ENCODE measurements at regions not wholly inside any gene's neighbourhood (a gene's known extent, or its start where the extent isn't known, plus 50 kb on each side); places are given as distances from the start of the nearest gene placed in this dataset.

DNA sequence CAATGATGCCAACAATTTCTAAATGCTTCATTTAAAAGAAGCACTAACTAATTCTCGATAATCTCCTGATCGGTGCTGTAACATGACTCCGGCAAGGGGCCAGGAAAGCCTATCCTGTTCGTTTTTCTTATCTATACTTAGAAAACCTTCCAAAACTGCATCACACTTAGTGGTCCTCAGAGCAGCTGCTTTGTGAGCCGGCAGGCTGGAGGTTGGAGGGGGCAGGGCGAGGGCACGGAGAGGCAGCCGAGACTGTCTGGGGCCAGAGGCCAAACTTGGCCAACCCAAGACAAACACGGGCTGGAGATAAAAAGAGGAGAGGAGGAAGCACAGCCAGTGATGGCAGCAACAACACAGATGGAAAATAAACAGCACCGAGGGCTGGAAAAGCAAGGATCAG, 455.7 kb downstream of the BCOR start:
- DNase-seq (ENCODE audit: low read depth), result no peak
- TF ChIP-seq, protein P1, sequence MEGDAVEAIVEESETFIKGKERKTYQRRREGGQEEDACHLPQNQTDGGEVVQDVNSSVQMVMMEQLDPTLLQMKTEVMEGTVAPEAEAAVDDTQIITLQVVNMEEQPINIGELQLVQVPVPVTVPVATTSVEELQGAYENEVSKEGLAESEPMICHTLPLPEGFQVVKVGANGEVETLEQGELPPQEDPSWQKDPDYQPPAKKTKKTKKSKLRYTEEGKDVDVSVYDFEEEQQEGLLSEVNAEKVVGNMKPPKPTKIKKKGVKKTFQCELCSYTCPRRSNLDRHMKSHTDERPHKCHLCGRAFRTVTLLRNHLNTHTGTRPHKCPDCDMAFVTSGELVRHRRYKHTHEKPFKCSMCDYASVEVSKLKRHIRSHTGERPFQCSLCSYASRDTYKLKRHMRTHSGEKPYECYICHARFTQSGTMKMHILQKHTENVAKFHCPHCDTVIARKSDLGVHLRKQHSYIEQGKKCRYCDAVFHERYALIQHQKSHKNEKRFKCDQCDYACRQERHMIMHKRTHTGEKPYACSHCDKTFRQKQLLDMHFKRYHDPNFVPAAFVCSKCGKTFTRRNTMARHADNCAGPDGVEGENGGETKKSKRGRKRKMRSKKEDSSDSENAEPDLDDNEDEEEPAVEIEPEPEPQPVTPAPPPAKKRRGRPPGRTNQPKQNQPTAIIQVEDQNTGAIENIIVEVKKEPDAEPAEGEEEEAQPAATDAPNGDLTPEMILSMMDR (conservative IDR thresholded peaks at IDR 0.05; ENCODE audit: low read depth, low read length), result no peak
- no peak overlapping the region for H3K4me3 ChIP-seq (ENCODE audit: low read depth, low read length)

DNA sequence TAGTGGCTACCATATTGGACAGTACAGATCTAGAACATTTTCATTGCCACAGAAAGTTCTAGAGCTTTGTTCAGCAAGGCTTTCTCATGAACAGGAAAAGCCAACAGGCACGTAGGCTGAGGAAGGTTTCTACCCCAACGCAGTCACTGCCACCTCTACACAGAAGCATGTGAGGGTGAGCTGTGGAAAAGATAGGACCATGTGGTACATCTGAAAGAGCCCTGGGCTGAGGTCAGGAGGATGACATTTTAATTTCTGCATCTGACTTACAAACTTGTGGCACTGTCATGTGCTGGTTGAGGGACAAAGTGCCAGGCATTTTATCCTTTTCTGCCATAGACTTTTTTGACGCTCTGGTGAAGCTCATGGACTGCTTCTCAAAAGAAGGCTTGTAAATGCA, 454.2 kb downstream of the BCOR start:
- TF ChIP-seq, protein P1 (conservative IDR thresholded peaks at IDR 0.05; ENCODE audit: low read depth, low read length), result no peak
- DNase-seq (ENCODE audit: low read depth), result no peak

DNA sequence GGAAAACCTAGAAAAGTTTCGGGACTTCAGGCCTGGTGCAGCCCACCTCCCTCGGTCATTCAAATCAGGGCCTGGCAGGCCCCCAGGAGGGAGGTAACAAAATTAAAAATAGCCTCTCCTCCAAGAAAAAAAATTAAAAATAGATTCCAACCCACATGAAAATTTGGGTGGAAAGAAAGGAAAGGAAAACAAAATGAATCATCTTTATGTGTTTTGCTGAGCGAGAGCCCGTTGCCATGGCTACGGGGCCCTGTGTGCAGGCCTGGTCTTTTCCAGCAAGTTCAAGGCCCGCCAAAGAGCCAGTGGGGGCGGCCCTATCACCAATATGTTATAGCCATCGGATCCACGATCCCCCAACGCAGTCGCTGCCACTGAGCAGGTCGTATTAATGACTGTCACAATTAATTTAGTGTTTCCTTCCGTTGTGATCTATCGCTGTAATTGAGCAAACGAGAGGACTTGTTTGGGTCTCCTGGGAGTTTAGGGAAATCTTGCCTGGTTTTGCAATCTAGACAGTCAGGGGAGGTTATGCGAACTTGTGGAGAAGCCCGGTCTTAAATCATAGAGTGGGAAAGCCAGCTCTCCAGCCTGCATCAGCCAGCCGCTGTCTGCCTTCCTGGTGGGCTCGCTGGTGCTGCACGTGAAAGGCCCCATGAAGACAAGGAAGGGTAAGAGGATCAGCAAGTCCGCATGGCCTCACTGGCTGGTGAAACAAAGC, 452.4 kb downstream of the BCOR start:
- no peak overlapping the region for H3K4me3 ChIP-seq (ENCODE audit: low read depth, low read length)
- DNase-seq (ENCODE audit: low read depth), result no peak
- TF ChIP-seq, protein P1 (conservative IDR thresholded peaks at IDR 0.05; ENCODE audit: low read depth, low read length), result no peak

More for the DNA sequence above, 454.2 kb downstream of the BCOR start:
- no peak overlapping the region for H3K4me3 ChIP-seq (ENCODE audit: low read depth, low read length)

DNA sequence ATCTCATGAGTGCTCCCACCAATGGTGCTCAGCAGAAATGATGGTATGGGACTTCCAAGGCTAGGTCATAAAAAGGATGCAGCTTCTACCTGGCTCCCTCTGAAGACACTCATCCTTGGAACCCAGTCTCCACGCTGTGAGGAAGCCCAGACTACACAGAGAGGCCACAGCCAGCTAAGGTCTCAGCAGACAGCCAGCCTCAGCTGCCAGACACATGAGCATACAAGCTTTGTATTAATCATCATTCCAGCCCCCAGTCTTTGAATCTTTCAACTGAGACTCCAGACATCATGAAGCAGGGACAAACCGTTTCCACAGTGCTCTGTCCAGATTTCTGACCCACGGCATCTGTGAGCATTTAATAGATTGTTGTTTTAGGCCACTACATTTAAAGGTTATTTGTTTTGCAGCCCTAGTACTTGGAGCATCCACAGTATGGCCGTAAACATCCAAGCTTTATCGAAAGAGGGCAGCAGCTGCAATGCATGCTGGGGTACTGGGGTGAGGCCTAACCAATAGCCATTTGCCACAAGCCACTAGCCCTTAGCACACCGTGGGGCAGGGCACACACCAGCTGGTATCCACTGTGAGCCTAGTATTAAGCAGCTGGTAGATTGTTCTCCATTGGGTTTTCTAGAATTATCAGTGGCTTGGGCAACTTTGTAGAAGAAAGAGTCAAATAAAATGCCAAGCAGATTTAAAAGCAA, 449.1 kb downstream of the BCOR start:
- TF ChIP-seq, protein P1 (conservative IDR thresholded peaks at IDR 0.05; ENCODE audit: low read depth, low read length), result no peak

DNA sequence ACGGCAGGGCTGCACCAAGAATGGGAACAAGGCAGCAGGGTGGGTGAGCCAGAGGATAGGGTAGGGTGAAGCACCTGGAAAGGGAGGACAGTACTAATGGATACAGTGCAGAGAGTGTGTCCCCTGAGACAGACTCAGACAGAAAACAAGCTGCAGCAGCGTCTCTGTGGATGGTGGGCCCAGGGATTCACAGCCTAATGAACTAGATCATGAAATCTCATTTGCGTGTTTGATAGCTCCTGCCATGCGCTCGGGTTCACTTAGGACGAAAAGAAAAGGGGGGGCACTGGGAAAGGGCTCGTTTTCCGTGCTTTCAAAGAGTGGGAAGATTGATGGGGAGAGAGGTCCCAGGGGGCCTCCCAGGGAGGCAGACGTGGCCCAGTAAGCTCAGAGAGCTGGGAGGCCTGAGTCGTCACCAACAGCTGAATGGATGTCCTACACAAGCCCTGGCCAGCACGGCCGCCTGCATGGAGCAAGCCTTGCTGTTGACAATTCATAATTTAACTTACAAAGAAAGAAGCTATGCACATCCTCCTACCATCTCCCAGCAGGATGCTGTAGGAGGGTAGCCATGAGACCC, 446.9 kb downstream of the BCOR start:
- DNase-seq (ENCODE audit: low read depth), result no peak
- no peak overlapping the region for H3K4me3 ChIP-seq (ENCODE audit: low read depth, low read length)
- TF ChIP-seq, protein P1 (conservative IDR thresholded peaks at IDR 0.05; ENCODE audit: low read depth, low read length), result no peak

More for the DNA sequence above, 449.1 kb downstream of the BCOR start:
- H3K4me3 ChIP-seq (ENCODE audit: low read depth, low read length), result no peak overlapping the region
- no peak for DNase-seq (ENCODE audit: low read depth)

DNA sequence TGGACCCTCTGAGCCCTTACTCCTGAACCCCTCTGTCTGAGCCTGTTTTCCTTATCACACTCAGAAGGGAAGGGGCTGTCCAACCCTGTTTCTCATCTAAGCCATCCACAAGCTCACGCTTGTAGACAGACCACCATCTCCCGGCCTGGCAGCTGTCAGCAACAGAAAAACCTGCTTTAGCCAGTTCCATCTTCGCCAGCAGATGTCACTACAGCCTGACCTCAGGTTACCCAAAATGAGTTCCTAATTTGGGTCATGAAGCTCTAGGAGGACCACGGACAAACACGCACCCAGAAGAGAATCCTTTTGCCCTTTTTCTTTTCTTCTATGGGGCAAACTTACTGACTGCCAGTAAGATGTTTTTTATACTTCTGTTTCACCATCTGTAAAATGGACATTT, 445.4 kb downstream of the BCOR start:
- no peak for DNase-seq (ENCODE audit: low read depth)
- TF ChIP-seq, protein P1 (conservative IDR thresholded peaks at IDR 0.05; ENCODE audit: low read depth, low read length), result peak; percentile 60
- H3K4me3 ChIP-seq (ENCODE audit: low read depth, low read length), result no peak overlapping the region
